Calu3 (cell line): ENCODE measurements at regions not wholly inside any gene's neighbourhood (a gene's known extent, or its start where the extent isn't known, plus 50 kb on each side); places are given as distances from the start of the nearest gene placed in this dataset.
"Not testable (repeated sequence)": the region's sequence is repeated elsewhere in the genome, so short reads cannot be mapped to it uniquely, and the experiment has no call there.

ENCODE experiments used
- BruUV-seq: library from RNA; stranded (reverse); fragments of 400-500 nt; replicated peaks from 2 replicates; lab custom pipeline; 2021; lab: Mats Ljungman, UMichigan
- CTCF ChIA-PET: fragments of 300-600 bp; sonication (Branson Sonifier 250); formaldehyde crosslinking; loops from one replicate; lab custom pipeline; 2022; ENCODE audit warnings: antibody characterized with exemption; lab: Charles Lee
- DNase-seq: peaks from one replicate; pipeline ENCODE4 v3.0.0; 2022
- H3K27ac Mint-ChIP-seq: one replicate; pipeline ENCODE4 v1.8.0; 2022; ENCODE audit warnings: mixed read lengths; ENCODE audit not compliant: unreplicated experiment
- H3K27me3 Mint-ChIP-seq: one replicate; pipeline ENCODE4 v1.8.0; 2022; ENCODE audit warnings: mixed read lengths; ENCODE audit not compliant: unreplicated experiment
- H3K36me3 Mint-ChIP-seq: one replicate; pipeline ENCODE4 v1.8.0; 2022; ENCODE audit warnings: mild to moderate bottlenecking, moderate library complexity, mixed read lengths; ENCODE audit not compliant: insufficient read depth, unreplicated experiment
- H3K4me1 Mint-ChIP-seq: one replicate; pipeline ENCODE4 v1.8.0; 2022; ENCODE audit warnings: mild to moderate bottlenecking, low read depth, mixed read lengths; ENCODE audit not compliant: unreplicated experiment
- H3K4me3 Mint-ChIP-seq: one replicate; pipeline ENCODE4 v1.8.0; 2022; ENCODE audit warnings: mild to moderate bottlenecking, low read depth, moderate library complexity, mixed read lengths; ENCODE audit not compliant: unreplicated experiment
- H3K9me3 Mint-ChIP-seq: one replicate; pipeline ENCODE4 v1.8.0; 2022; ENCODE audit warnings: low read depth, mixed read lengths; ENCODE audit not compliant: unreplicated experiment
- intact Hi-C: fragments of 100-400 bp; cut with micrococcal nuclease; formaldehyde crosslinking; loops from one replicate; pipeline ENCODE4 v1.10.0; 2022; ENCODE audit not compliant: unreplicated experiment
- TF ChIP-seq, protein P1 (sequence below): fragments of 200-600 bp; IDR thresholded peaks from one replicate; pipeline ENCODE4 v1.8.0; 2022; ENCODE audit warnings: antibody characterized with exemption; ENCODE audit not compliant: unreplicated experiment

GRCh38 chrX:56368962-56369361 lies 136.8 kb downstream of the KLF8 start:
- H3K27ac Mint-ChIP-seq = no peak overlapping the region
- CTCF ChIA-PET = no interaction called here

DNA sequence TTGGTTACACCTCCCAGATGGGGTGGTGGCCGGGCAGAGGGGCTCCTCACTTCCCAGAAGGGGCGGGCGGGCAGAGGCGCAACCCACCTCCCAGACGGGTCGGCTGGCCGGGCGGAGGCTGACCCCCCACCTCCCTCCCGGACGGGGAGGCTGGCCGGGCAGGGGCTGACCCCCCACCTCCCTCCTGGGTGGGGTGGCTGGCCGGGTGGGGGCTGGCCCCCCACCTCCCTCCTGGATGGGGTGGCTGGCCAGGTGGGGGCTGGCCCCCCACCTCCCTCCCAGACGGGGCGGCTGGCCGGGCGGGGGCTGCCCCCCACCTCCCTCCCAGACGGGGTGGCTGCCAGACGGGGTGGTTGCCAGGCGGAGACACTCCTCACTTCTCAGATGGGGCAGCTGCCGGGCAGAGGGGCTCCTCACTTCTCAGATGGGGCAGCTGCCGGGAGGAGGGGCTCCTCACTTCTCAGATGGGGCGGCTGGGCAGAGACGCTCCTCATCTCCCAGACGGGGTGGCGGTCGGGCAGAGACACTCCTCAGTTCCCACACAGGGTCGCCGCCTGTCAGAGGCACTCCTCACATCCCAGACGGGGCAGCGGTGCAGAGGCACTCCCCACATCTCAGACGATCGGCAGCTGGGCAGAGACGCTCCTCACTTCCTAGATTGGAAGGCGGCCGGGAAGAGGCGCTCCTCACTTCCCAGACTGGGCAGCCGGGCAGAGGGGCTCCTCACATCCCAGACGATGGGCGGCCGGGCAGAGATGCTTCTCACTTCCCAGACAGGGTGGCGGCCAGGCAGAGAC lies 148.0 kb downstream of the KLF8 start:
- DNase-seq, CTCF ChIA-PET, H3K4me3 Mint-ChIP-seq, H3K27ac Mint-ChIP-seq, H3K4me1 Mint-ChIP-seq, H3K36me3 Mint-ChIP-seq, intact Hi-C loops, BruUV-seq, H3K9me3 Mint-ChIP-seq, H3K27me3 Mint-ChIP-seq: not testable (repeated sequence)

More at GRCh38 chrX:56368962-56369361, 136.8 kb downstream of the KLF8 start:
- H3K36me3 Mint-ChIP-seq = no peaks in the 10 kb centered on the region
- TF ChIP-seq, protein P1, sequence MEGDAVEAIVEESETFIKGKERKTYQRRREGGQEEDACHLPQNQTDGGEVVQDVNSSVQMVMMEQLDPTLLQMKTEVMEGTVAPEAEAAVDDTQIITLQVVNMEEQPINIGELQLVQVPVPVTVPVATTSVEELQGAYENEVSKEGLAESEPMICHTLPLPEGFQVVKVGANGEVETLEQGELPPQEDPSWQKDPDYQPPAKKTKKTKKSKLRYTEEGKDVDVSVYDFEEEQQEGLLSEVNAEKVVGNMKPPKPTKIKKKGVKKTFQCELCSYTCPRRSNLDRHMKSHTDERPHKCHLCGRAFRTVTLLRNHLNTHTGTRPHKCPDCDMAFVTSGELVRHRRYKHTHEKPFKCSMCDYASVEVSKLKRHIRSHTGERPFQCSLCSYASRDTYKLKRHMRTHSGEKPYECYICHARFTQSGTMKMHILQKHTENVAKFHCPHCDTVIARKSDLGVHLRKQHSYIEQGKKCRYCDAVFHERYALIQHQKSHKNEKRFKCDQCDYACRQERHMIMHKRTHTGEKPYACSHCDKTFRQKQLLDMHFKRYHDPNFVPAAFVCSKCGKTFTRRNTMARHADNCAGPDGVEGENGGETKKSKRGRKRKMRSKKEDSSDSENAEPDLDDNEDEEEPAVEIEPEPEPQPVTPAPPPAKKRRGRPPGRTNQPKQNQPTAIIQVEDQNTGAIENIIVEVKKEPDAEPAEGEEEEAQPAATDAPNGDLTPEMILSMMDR = no peak
- intact Hi-C loops = no loop called here
- H3K4me3 Mint-ChIP-seq = no peak overlapping the region
- H3K27me3 Mint-ChIP-seq = no peaks in the 10 kb centered on the region
- peaks cover 6% of the 10 kb centered on the region for H3K9me3 Mint-ChIP-seq
- BruUV-seq = no TSS peak
- H3K4me1 Mint-ChIP-seq = no peaks in the 10 kb centered on the region
- no peak for DNase-seq

GRCh38 chrX:56382278-56382677 lies 150.1 kb downstream of the KLF8 start:
- no peak for DNase-seq
- Mint-ChIP-seq H3K9me3 (peaks cover 5% of the 10 kb centered on the region), H3K27ac (no peak overlapping the region), H3K4me3 (no peak overlapping the region), H3K27me3 (no peaks in the 10 kb centered on the region), H3K4me1 (no peaks in the 10 kb centered on the region), H3K36me3 (no peaks in the 10 kb centered on the region)
- no TSS peak for BruUV-seq
- TF ChIP-seq, protein P1 = no peak
- CTCF ChIA-PET = no interaction called here
- intact Hi-C loops = no loop called here

DNA sequence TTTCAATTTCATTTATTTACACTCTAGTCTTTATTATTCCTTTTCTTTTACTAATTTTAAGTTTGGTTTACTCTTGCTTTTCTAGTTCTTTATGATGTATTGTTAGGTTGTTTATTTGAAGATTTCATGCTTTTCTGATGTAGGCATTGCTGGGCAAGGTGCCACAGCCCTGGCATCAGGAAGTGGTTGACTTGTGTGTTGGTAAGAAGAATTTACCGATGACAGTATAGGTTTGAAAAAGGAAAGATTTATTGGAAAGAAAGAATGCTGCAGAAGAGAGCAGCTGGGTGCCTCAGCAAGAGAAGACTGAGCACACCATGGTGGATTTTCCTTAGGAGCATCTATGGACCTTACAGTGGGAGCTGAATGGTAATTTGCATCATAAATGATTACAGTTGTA lies 153.2 kb downstream of the KLF8 start:
- DNase-seq = no peak
- H3K4me1 Mint-ChIP-seq = no peaks in the 10 kb centered on the region
- BruUV-seq = no TSS peak
- CTCF ChIA-PET = no interaction called here
- TF ChIP-seq, protein P1 = no peak
- H3K27me3 Mint-ChIP-seq = no peaks in the 10 kb centered on the region
- no peak overlapping the region for H3K4me3 Mint-ChIP-seq
- no peaks in the 10 kb centered on the region for H3K36me3 Mint-ChIP-seq
- peaks cover 5% of the 10 kb centered on the region for H3K9me3 Mint-ChIP-seq
- H3K27ac Mint-ChIP-seq = no peak overlapping the region
- intact Hi-C loops = no loop called here

- H3K27ac Mint-ChIP-seq = no peak overlapping the region
- no peaks in the 10 kb centered on the region for H3K4me1 Mint-ChIP-seq
- H3K27me3 Mint-ChIP-seq = no peaks in the 10 kb centered on the region
- H3K9me3 Mint-ChIP-seq = peaks cover 5% of the 10 kb centered on the region
- intact Hi-C loops = no loop called here
- no peak overlapping the region for H3K4me3 Mint-ChIP-seq
- no peaks in the 10 kb centered on the region for H3K36me3 Mint-ChIP-seq
- TF ChIP-seq, protein P1 = no peak
- no TSS peak for BruUV-seq
- CTCF ChIA-PET = no interaction called here
- DNase-seq = no peak
Measured at GRCh38 chrX:56385960-56386359, 153.8 kb downstream of the KLF8 start.
